OCI-LY3 (cell line): ENCODE measurements at regions not wholly inside any gene's neighbourhood (a gene's known extent, or its start where the extent isn't known, plus 50 kb on each side); places are given as distances from the start of the nearest gene placed in this dataset.
A peak's percentile ranks its signal among the peaks of the same experiment; 100 is the strongest.
"Not testable (repeated sequence)": the region's sequence is repeated elsewhere in the genome, so short reads cannot be mapped to it uniquely, and the experiment has no call there.

Source experiments
- H2AFZ ChIP-seq: fragments of 200-600, 300-600 bp; shearing (Covaris generic); 2 replicates; pipeline ENCODE4 v1.6.0; 2014; ENCODE audit warnings: antibody characterized with exemption, low read depth, low read length
- H3K27ac ChIP-seq: fragments of 200-600, 300-600 bp; sonication (generic); 2 replicates; pipeline ENCODE4 v1.5.1; 2014; ENCODE audit warnings: mild to moderate bottlenecking, low read length, moderate library complexity, mixed read lengths
- H3K27me3 ChIP-seq: fragments of 200-600, 300-600 bp; sonication (generic); 2 replicates; pipeline ENCODE4 v1.6.1; 2014; ENCODE audit warnings: low read depth, low read length, mixed read lengths
- H3K36me3 ChIP-seq: fragments of 200-600, 300-600 bp; sonication (generic); replicated peaks from 2 replicates; pipeline ENCODE3; 2014; ENCODE audit warnings: low read depth, low read length, mixed read lengths
- H3K4me1 ChIP-seq: fragments of 300-600, 200-600 bp; sonication (generic); 2 replicates; pipeline ENCODE4 v1.6.1; 2014; ENCODE audit warnings: low read length, mixed read lengths
- H3K4me2 ChIP-seq: fragments of 200-600, 300-600 bp; sonication (generic); 2 replicates; pipeline ENCODE4 v1.6.1; 2014; ENCODE audit warnings: low read length, mixed read lengths
- H3K4me3 ChIP-seq: fragments of 300-600, 200-600 bp; sonication (generic); 2 replicates; pipeline ENCODE4 v1.5.1; 2014; ENCODE audit warnings: antibody characterized with exemption, mild to moderate bottlenecking, low read length, moderate library complexity
- H3K79me2 ChIP-seq: fragments of 300-600, 200-600 bp; shearing (Covaris generic); 2 replicates; pipeline ENCODE4 v1.6.1; 2014; ENCODE audit warnings: mild to moderate bottlenecking, low read length, mixed read lengths
- H3K9ac ChIP-seq: fragments of 300-600, 200-600 bp; shearing (Covaris generic); 2 replicates; pipeline ENCODE4 v1.6.0; 2014; ENCODE audit warnings: mild to moderate bottlenecking, low read length, moderate library complexity
- H3K9me3 ChIP-seq: fragments of 200-600, 300-600 bp; shearing (Covaris generic); 2 replicates; pipeline ENCODE4 v1.6.1; 2014; ENCODE audit warnings: low read length, mixed read lengths; ENCODE audit not compliant: insufficient read depth
- H4K20me1 ChIP-seq: fragments of 200-600, 300-600 bp; sonication (generic); 2 replicates; pipeline ENCODE4 v1.6.1; 2016; ENCODE audit warnings: low read length, mixed read lengths; ENCODE audit not compliant: insufficient read depth
- CTCF ChIP-seq: fragments of 200-600, 300-600 bp; sonication (generic); IDR thresholded peaks from 2 replicates; pipeline ENCODE4 v1.5.1; 2014; ENCODE audit warnings: antibody characterized with exemption, low read length, low read depth
- EZH2phosphoT487 ChIP-seq: fragments of 200-600 bp; shearing (Covaris generic); IDR thresholded peaks from 2 replicates; pipeline ENCODE4 v1.6.1; 2018; ENCODE audit warnings: antibody characterized with exemption, mixed run types, low read depth

GRCh38 chr1:81186261-81186660 lies 614.5 kb upstream of the ADGRL2 start:
- Histone ChIP-seq H3K4me3 (no peak overlapping the region), H3K27ac (no peak overlapping the region), H3K9me3 (no peaks in the 10 kb centered on the region)

GRCh38 chr1:81183553-81183952 lies 617.2 kb upstream of the ADGRL2 start:
- no peak overlapping the region for H3K9ac ChIP-seq
- no peaks in the 10 kb centered on the region for H3K36me3 ChIP-seq
- H3K9me3 ChIP-seq: no peaks in the 10 kb centered on the region
- peaks cover 8% of the 10 kb centered on the region; the same call in 1 of the 2 replicates for H3K4me1 ChIP-seq
- H3K27me3 ChIP-seq: no peaks in the 10 kb centered on the region
- no peak overlapping the region for H3K27ac ChIP-seq
- no peaks in the 10 kb centered on the region for H3K79me2 ChIP-seq
- no peaks in the 10 kb centered on the region for H4K20me1 ChIP-seq
- peak overlapping the region; percentile 34 for H3K4me3 ChIP-seq
- peak overlapping the region; percentile 51 for H3K4me2 ChIP-seq
- TF ChIP-seq CTCF: no peak
- no peak for TF ChIP-seq EZH2phosphoT487
- H2AFZ ChIP-seq: peak overlapping the region; percentile 72

More at GRCh38 chr1:81186261-81186660, 614.5 kb upstream of the ADGRL2 start:
- peaks cover 8% of the 10 kb centered on the region; the same call in 1 of the 2 replicates for H3K4me1 ChIP-seq
- no peak overlapping the region for H2AFZ ChIP-seq
- H3K79me2 ChIP-seq: no peaks in the 10 kb centered on the region
- no peaks in the 10 kb centered on the region for H3K27me3 ChIP-seq
- no peaks in the 10 kb centered on the region for H3K36me3 ChIP-seq
- no peak overlapping the region for H3K9ac ChIP-seq
- TF ChIP-seq EZH2phosphoT487 (no peak), CTCF (no peak)
- no peaks in the 10 kb centered on the region for H4K20me1 ChIP-seq
- H3K4me2 ChIP-seq: no peak overlapping the region

GRCh38 chr1:81183051-81183450 lies 617.7 kb upstream of the ADGRL2 start:
- Histone ChIP-seq H4K20me1 (no peaks in the 10 kb centered on the region), H3K79me2 (no peaks in the 10 kb centered on the region), H3K9me3 (no peaks in the 10 kb centered on the region), H3K4me3 (peak overlapping the region; percentile 34), H3K4me2 (peak overlapping the region; percentile 51), H3K27me3 (no peaks in the 10 kb centered on the region), H3K36me3 (no peaks in the 10 kb centered on the region), H2AFZ (peak overlapping the region; percentile 72), H3K4me1 (peaks cover 8% of the 10 kb centered on the region; the same call in 1 of the 2 replicates), H3K27ac (no peak overlapping the region), H3K9ac (no peak overlapping the region)
- TF ChIP-seq CTCF (no peak), EZH2phosphoT487 (no peak)

GRCh38 chr1:81179242-81179641 lies 621.5 kb upstream of the ADGRL2 start:
- no peaks in the 10 kb centered on the region for H3K36me3 ChIP-seq
- no peak overlapping the region for H3K4me2 ChIP-seq
- H2AFZ ChIP-seq: no peak overlapping the region

GRCh38 chr1:81178431-81179093 lies 622.2 kb upstream of the ADGRL2 start:
- H3K79me2 ChIP-seq, H3K9me3 ChIP-seq, H3K4me1 ChIP-seq, H4K20me1 ChIP-seq, H3K36me3 ChIP-seq, H3K27me3 ChIP-seq, H3K4me3 ChIP-seq, H3K9ac ChIP-seq, H2AFZ ChIP-seq, H3K4me2 ChIP-seq, H3K27ac ChIP-seq: not testable (repeated sequence)

More at GRCh38 chr1:81179242-81179641, 621.5 kb upstream of the ADGRL2 start:
- no peak for TF ChIP-seq EZH2phosphoT487
- no peak for TF ChIP-seq CTCF
- H3K9ac ChIP-seq: no peak overlapping the region
- H3K4me1 ChIP-seq: peaks cover 8% of the 10 kb centered on the region; the same call in 1 of the 2 replicates
- no peaks in the 10 kb centered on the region; the same call in 1 of the 2 replicates for H3K9me3 ChIP-seq
- H4K20me1 ChIP-seq: no peaks in the 10 kb centered on the region
- H3K4me3 ChIP-seq: no peak overlapping the region
- no peaks in the 10 kb centered on the region for H3K79me2 ChIP-seq
- H3K27ac ChIP-seq: no peak overlapping the region
- H3K27me3 ChIP-seq: no peaks in the 10 kb centered on the region
